HG03045 (cell line): ENCODE measurements at regions not wholly inside any gene's neighbourhood (a gene's known extent, or its start where the extent isn't known, plus 50 kb on each side); places are given as distances from the start of the nearest gene placed in this dataset.
A peak's percentile ranks its signal among the peaks of the same experiment; 100 is the strongest.

ENCODE experiments used
- ATAC-seq: cut with Tn5 transposase; IDR thresholded peaks from one replicate; pipeline ENCODE4 v1.9.1; 2021; ENCODE audit warnings: mild to moderate bottlenecking, moderate library complexity; ENCODE audit not compliant: unreplicated experiment

- ATAC-seq: no peak
These were observed 51.3 kb upstream of the LRRN2 start for GRCh38 chr1:204736836-204737235.

DNA sequence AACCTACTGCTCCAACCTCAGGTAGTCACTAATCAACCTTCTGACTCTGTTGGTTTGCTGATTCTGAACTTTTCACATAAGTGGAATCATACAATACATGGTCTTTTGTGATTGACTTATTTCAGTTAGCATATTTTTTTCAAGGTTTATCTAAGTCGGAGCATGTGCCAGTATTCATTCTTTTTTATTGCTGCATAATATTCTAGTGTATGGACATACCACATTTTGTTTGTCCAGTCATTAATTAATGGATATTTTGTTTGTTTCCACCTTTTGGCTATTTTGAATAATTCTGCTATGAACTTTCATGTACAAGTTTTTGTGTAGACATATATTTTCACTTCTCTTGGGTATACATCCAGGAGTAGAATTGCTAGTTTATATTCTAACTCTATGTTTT is 53.0 kb upstream of the LRRN2 start:
- ATAC-seq: no peak

GRCh38 chr1:204740354-204740753 is 54.8 kb upstream of the LRRN2 start:
- ATAC-seq: no peak

GRCh38 chr1:204741440-204741839 is 55.9 kb upstream of the LRRN2 start:
- no peak for ATAC-seq

DNA sequence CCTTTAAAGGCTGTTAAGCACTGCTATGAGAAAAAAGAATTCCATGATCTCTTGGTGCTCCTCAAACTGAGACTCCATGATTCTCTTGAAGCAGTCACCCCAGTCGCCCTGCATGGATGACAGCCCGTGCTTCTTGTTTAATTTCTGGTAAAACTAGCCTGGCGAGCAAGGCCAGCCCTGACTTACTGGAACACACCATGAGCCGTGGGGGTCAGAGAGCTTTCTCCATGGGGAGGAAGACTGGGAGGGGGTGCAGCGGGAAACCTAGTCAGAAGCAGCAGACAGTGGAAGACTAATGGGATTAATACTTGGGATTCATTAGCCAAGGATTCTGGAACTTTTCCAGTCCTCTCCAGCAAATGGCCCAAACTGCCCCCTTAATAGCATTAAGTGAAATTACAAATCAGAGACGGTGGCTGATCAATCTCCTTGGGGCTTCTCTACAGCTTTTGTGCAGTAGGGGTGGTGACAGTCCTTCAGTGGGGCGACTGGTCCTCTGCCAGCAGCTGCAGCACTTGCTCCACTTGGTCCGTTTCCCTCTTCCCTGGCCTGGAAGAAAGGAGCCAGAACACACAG is 57.2 kb upstream of the LRRN2 start:
- ATAC-seq: no peak

GRCh38 chr1:204744107-204744779 is 58.7 kb upstream of the LRRN2 start:
- ATAC-seq: no peak

DNA sequence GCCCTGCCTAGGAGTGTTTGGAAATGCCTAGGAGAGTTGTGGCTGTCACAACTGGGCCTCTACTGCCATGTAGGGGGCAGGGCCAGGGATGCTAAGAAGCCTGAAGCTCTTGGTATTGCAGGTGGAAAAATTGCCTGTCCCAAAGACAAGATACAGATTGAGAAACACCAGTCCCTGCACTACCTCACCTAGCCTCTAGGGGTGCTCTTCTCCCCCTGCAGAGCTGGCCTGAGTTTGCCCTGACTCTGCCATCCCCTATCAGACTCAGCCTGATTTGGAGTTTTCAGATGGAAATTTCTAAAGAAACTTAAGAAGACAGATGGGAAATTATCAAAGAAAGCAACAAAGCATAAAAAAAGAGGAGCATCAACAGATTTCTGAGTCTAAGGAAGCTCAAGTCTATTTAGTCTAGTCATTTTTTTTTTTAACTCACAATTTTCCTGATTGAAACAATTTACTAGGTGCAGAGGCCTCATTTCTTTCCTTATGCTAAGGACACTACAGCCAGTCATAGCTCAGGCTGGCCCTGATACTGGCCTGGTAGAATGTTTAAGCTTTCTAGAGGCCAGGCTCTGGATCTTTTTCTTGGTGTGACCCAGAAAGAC is 61.4 kb upstream of the LRRN2 start:
- no peak for ATAC-seq

DNA sequence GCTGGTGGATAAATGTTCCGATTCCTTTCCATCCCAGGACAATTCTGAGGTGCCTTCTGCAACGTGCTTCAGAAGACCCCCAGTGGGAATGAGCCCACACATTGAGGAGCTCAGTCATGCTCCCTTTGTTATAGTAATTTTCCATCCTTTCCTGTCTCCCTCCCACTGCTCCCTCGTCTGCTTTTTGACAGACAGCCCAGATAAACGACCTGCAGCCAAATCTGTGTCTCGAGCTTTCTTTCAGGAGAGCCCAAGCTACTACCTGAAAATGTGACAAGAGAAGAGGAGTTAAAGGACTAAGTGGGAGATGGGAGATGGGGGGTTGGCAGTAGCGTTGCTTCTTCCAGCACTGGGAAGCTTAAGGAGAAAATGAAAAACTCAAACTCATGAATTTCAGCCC is 65.9 kb upstream of the LRRN2 start:
- no peak for ATAC-seq

DNA sequence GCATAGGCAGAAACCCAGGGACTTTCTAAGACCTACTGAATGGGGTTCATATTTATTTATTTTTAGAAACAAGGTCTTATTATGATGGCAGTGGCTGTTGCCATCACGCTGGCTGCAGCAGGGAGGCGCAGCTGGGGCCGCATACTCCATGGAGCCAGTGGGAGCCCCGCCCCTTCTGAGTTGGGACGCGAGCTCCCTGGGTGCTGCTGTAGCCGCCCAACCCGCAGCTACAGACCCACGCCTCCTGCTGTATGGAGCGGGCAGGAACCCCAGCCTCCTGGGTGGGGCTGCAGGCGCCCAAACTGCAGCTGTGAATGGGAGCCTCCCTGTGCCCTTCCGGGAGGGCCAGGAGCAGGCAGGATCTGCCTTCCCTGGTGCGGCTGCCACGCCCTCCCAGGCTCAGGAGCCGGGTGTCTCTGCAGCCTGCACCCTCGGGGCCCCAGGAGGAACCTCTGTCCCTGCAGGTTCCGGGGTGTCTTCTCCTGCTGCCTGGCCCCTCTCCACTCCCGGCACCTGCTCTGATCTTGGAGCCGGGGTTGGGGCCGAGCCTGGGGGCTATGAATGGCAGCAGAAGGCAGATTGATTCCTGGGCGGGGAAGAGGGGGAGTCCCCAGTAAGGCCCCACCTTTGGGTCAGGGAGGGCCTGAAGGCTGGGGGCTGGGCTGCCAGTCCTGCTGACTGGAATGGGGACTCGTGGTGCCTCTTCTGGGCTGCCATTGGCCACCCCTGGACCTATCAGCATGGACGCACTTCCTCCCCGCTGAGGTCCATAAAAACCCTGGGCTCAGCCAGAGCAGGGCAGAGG is 66.5 kb upstream of the LRRN2 start:
- no peak for ATAC-seq

- ATAC-seq: no peak
These were observed 67.1 kb upstream of the LRRN2 start for GRCh38 chr1:204752688-204753040.

GRCh38 chr1:204754821-204755220 is 69.3 kb upstream of the LRRN2 start:
- no peak for ATAC-seq

DNA sequence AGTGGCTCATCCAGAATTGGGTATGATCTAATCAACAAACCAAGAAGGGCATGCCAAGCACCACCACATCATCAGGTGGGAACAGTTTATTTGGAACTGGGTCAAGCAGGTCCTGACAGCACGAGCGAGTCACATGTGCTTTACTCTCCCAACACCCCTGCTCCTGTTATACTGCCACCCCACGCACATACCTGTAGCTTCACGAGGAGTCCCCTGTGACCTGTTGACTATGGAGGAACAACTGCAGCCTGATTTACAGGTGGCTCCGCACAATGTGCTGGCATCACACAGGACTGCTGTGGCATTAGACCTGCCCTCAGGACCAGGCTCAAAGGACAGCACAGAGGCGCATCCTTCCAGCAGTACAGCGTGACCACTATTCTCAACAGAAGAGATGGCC is 70.8 kb upstream of the LRRN2 start:
- no peak for ATAC-seq

- ATAC-seq: no peak
These were observed 71.3 kb upstream of the LRRN2 start for GRCh38 chr1:204756811-204757210.

DNA sequence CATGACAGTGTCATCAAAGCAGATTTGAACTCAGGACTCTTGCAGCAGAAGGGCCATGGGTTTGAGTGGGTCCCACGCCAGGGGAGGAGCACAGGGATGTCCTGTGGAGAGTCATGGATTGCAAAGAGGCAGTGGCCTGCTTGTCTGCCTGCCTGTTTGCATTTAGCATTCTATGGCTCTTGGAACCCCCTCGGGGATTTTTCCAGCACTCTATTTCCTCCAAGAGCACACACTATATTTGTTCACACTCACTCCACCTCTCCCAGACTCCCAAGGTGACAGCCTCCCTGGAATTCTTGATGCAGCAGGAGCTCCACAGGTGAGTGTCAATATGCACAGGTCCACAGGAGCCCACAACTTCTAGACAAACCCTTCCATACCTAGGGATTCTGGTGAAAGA is 73.1 kb upstream of the LRRN2 start:
- no peak for ATAC-seq

DNA sequence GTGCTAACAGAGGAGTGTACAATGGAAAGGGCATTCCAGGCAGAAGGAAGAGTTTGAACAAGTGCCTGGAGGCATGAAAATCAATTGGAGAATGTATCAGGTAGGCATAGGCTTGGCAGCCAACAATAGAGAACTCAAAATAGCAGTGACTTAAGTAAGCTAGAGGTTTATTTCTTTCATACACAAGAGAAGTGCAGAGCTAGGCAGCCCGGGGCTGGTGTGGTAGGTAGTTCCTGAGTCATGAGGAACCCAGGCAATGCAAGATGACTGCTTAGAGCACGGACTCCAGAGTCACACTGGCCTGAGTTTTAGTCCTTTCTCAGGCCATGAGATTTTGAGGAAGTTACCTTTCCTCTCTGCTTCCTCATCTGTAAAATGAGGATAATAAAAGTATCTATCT is 74.8 kb upstream of the LRRN2 start:
- no peak for ATAC-seq

- ATAC-seq: no peak
These were observed 75.2 kb upstream of the LRRN2 start for GRCh38 chr1:204760757-204761156.

- ATAC-seq: peak; percentile 91
These were observed 78.4 kb upstream of the LRRN2 start for GRCh38 chr1:204763773-204764427.

GRCh38 chr1:204769997-204770396 is 84.5 kb upstream of the LRRN2 start:
- ATAC-seq: no peak

DNA sequence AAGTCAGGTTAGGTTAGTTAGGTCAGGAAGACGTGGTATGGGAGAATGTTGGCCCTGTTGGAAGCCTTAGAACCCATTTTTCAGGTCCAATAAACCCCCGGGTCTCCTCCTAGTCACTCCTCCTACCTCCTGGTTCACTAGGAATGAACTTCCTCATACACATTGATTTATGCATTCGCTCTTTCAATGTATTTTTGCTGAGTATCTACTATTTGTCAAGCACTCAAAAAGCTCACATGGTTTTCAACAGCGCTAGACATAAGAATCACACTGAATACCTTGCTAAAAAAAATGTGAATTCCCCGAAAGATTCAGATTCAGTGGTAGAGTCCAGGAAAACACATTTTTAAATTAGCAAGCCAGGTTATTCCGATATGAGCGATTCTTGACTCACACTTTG is 85.8 kb upstream of the LRRN2 start:
- no peak for ATAC-seq

DNA sequence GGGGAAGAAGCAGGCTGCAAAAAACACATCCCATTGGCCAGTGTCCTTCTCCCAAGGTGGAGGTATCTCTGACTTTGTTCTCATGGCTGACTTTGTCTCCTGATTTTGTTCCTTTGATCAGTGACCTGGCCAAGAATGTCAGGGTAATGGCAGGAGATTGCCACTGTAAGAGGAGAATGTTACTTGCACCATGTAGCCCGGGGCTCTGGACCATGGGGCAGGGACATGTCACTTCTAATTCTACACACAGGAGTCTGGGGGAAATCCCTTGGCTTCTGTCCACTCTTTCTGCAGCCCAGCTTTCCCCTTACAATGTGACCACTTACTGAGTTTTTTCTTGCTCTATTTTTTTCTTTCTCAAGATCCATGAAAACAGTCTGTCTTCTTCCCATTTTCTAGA is 87.7 kb upstream of the LRRN2 start:
- ATAC-seq: no peak

- no peak for ATAC-seq
These were observed 90.0 kb upstream of the LRRN2 start for GRCh38 chr1:204775546-204775945.
